HG02943 (cell line): ENCODE measurements at regions not wholly inside any gene's neighbourhood (a gene's known extent, or its start where the extent isn't known, plus 50 kb on each side); places are given as distances from the start of the nearest gene placed in this dataset.
"Not testable (repeated sequence)": the region's sequence is repeated elsewhere in the genome, so short reads cannot be mapped to it uniquely, and the experiment has no call there.

Experiments used
- ATAC-seq: cut with Tn5 transposase; IDR thresholded peaks from one replicate; pipeline ENCODE4 v1.9.1; 2021; ENCODE audit warnings: mild to moderate bottlenecking, low read depth, moderate library complexity; ENCODE audit not compliant: unreplicated experiment

DNA sequence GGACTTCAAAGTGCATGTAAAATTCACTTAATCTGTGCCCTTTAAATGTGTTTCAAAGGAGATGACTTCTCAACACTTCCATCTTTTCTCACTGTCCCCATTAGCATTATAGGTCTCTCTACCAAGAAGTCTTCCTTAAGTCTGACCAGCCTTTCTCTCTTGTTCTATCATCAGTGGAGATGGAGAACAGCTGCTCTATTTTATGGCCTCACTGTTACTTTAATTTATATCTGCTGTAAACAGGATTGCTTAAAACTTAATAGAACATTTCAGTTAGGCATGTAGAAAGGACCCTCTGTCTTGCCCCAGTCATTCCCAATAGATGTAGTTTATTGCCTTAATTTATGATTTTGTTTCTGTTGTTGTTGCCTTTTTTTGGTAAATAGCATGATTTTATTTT, 86.0 kb upstream of the CDC42EP3 start:
- ATAC-seq: not testable (repeated sequence)

DNA sequence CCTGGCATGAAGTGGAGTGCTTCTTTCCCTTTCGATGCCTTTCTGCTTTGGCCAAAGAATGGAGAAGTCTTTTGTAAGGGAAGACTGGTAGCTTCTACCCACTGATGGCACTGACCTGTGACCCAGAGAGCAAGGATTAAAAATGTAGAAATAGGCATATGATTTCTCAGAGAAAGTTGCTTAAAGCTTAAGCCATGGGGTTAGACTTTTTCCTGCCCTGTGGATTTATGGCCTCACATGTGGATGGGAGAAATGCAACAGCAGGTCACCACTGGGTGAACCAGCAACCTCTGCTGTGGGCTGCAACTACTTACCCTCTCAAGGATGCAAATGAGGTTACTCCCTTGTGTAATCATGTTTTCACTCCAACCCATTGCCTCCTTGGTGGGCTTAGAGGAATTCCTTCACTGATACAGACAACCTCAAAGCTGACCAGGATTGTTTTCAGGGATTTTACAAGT, 86.7 kb upstream of the CDC42EP3 start:
- ATAC-seq: not testable (repeated sequence)

DNA sequence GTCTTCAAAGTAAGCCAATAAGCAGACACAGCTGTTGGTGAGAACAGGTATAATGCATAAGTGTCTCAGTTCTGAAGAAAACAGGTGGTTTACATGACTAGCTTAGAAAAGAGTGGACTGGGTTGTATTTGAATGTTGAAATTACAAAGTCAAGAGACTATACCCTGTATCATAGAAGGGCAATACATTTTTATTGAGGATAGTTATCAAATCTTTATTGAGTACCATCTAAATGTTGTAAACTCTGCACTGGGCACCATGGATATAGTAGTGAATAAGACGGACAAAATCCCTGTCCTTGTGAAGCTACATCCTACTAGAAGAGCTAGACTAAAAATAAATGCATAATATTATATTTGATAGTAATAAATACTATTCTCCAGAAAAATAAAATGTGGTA, 88.5 kb upstream of the CDC42EP3 start:
- ATAC-seq: not testable (repeated sequence)

DNA sequence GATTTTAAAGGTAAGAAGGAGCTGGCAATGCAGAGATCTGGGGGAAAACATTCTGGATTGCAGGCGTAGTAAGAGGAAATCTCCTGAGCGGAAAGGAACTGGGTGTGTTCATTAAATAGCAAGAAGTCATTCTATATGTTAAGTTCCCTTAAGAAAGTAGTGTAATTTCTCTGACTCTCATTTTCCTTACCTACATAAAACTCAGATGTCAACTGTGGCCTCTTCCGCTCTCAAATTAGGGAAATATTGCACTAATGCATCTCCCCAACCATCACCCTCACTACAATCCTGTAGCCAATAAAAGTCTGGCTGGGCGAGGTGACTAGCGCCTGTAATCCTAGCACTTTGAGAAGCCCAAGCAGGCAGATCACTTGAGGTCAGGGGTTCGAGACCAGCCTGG, 89.0 kb upstream of the CDC42EP3 start:
- no peak for ATAC-seq

DNA sequence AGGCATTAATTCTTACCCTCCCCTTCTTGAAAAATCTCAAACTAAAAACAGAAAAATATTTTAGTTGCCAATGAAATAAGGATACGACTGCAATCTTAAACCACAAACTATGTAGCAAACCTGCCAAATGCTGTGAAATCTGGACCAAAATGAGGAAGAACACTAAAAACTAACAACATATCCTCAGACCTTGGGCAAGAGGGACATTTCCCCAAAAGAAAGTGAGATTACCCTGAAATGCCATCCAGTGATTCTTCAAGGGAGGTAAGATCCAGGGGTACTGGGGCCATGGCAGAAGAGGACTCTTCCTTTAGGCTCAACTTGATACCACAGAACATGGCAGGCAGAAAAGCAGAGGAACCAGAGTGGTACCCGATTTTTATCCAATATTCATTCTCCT, 90.8 kb upstream of the CDC42EP3 start:
- ATAC-seq: not testable (repeated sequence)

DNA sequence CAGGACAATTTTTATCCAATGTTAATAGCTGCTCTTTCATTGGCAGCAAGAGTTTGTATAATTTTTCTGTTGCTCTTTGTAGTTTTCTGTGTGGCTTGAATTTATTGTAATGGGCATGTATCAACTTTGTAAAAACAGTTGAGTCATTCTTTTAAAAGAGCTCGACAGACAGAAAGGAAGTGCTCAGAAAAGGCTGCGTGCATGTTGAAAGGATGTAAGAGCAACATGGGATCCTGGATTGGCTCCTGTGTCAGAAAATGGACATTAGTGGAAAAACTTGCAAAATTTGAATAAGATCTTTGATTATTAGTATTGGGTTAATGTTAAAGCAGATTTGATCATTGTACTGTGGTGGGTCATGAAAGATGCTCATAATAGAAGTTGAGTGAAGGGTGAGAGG, 93.3 kb upstream of the CDC42EP3 start:
- ATAC-seq: no peak

DNA sequence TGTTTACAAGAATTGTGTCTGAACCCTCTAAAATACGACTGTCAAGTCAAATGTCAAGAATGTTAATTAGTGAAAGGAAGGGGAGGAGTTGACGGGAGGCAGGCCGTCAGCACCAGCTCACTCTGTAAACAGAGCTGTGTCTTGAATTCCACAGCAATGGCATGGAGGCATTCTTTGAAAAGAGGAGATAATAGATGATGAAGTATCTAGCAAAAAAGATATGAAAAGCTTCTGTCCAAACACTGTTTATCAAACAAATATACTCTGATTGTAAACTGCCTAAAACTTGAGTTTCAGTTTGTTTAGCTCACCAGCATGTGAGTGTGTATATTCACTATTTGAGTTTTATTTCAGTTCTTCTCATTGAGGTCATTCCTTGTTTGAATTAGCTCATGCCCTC, 94.7 kb upstream of the CDC42EP3 start:
- ATAC-seq: no peak

DNA sequence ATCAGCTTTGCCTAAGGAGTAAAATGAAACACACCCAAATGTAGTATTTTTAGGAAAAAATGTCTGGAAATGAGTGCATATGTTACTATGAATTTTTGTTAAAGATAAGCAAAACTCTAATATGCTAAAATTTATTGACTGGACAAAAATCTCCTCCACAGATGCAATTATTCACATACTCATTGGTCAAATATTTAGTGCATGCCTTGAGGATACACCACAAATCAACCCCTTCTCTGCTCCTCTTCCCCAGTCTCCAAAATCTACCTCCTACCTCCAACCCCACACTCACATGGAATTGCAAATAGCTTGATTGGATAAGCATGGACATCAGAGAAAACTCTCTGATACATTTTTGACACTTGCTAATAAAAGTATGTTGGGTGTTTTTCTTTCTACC, 95.6 kb upstream of the CDC42EP3 start:
- no peak for ATAC-seq

DNA sequence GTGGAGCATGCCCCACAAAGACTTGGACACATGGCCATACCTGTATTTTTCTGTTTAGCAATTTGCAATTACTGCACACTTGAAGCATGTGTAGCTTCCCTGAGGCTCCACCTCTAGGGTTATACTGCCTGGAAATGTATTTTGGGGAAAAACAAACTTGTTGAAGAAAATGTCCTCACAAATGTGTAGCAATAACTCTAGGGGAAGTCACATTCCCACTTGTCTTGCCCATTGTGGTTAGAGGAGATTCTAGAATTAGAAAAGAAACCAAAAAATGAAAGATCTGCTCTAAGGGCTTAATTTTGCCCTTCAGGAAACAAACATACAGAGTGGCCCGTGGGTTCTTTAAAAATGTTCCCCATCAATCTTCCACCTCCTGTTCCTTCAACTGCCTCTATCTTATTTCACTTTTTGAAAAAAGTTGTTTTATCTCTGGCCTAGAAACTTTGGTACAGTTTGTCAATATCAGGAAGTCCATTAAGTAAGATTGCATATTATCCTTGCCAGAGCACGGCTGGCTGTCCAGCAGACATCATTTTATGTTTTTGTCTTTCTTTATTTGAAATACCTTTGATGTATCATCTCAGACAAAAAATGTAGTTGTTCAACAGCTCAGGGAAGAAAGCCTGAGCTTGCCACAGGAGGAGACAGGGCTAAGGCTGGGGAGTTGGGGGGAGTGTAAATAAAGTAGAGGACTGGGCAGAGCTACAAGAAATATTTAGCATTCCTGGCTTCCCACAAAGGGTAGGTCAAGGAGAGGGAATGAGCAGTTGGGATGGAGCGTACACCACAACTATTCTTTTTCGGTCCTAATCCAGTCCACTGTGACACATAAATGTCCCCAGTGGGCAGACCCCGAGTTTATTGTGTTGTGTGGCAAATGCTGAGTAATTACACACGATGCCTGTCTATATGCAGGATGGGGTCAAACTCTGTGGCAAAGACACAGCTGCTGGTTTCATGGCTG, 96.8 kb upstream of the CDC42EP3 start:
- ATAC-seq: no peak

DNA sequence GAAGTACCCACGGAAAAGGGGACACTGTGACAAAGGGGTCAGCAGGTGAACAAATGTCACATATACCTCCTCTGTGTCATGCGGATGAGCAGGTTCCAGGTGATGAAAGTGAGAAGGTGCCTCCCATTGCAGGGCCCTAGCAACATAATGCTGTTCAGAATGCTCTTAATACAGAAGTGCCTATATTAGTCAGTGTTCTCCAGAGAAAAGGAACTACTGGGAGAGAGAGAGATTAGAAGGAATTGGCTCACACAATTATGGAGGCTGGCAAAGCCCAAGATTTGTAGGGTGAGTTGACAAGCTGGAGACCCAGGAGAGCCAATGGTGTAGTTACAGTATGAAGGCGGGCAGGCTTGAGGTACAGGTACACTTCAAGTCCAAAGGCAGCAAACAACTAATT, 98.1 kb upstream of the CDC42EP3 start:
- ATAC-seq: no peak

DNA sequence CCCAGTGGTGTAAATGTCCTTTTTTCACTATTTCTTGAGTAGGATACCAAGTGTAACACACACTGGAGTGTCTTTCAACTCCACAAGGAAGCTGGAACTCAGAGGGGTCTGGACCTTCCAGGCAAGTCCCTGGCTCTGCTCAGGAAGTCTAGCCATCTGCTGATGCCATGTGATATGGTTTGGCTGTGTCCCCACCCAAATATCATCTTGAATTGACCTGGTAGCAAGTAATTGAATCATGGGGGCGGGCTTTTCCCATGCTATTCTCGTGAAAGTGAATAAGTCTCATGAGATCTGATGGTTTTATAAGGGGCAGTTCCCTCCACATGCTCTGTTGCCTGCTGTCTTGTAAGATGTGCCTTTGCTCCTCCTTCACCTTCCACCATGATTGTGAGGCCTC, 99.4 kb upstream of the CDC42EP3 start:
- no peak for ATAC-seq

DNA sequence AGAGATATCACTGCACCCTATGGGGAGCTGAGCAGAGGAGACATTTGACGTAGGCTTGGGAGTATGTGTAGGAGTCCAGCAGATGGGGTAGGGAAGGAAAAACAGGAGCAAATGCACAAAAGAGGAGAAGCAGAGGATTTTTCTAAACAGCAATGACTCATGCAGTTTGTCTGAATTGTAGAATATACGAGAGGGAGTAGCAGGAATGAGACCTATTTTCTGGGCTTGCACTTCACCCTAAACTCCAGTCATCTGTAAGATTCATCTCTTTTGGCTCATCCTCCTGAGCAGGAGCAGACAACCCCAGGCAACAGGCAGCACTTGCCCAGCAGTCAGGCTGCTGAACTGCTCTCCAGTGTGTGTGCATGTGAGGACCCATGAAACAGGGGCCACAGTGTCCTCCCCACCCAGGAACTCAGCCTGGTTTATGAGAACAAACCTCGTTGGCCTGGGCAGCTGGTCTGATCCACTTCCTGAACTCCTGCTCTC, 100.2 kb upstream of the CDC42EP3 start:
- ATAC-seq: no peak

DNA sequence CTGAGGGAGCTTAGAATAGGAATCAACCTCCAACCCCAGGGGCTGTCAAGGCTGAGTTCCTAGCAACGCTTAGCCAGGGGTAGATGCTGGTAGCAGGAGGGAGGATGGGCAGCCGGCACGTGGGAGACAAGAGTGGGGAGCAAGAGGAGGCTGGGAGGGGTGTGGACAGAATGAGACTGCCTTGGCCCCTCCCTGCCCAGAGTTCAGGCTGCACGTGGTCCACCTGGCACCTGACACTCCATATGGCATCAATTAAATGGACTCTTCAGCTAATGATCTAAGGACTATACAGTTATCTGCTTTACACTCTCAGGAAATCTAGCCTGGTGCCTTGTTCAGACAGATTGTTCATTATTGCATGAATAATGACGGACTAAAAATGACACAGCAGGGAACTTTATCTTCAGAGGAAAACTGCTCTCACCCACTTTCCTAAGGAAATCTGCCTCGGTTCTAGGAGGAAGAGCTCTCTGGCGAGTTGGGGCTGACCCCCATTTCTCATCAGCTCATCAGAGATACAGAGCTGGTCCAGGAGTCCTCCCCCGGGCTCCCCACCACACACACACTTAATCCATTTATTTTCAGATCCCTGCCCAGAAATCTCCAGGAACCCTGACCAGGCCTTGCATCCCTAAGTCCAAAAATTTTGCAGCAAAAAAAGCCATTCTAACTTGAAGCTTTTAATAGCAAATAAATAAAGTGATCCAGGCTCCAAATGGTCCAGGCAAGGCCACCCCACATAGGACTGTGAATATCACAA, 102.1 kb upstream of the CDC42EP3 start:
- ATAC-seq: no peak

DNA sequence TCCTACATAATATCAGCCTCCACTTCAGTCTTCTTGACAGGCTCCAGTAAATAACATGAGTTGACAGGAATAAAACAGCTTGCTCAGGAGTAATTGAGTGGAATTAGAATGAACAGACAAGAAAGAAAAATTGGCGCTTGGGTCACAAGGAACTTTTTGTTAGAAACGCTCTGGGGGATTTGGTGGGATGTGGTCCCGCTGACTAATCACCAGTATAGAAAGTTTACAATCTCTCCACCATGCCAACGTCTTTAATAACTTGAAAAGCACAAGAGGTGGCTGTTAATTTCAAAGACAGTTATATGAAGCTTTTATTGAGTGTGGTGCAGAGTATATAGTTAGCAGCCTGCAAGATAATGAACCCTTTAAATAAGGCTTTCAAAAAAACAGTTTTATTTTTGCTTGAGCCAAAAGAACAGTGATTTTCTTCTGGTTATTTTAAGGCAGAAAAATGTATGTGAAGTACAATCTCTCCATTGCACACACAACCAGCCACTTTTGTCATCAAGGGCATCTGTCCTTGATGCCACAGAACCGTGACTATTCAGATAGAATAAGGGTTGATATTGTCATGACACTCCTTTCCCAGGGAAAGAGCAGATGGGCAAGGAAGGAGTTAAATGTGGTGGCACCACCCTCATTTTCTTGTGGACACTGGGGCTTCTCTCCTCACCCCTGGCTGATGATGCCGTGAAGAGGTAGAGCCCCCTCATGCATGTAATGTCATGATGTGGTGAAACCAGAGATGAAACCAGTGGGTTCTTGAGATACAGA, 102.9 kb upstream of the CDC42EP3 start:
- ATAC-seq: not testable (repeated sequence)

DNA sequence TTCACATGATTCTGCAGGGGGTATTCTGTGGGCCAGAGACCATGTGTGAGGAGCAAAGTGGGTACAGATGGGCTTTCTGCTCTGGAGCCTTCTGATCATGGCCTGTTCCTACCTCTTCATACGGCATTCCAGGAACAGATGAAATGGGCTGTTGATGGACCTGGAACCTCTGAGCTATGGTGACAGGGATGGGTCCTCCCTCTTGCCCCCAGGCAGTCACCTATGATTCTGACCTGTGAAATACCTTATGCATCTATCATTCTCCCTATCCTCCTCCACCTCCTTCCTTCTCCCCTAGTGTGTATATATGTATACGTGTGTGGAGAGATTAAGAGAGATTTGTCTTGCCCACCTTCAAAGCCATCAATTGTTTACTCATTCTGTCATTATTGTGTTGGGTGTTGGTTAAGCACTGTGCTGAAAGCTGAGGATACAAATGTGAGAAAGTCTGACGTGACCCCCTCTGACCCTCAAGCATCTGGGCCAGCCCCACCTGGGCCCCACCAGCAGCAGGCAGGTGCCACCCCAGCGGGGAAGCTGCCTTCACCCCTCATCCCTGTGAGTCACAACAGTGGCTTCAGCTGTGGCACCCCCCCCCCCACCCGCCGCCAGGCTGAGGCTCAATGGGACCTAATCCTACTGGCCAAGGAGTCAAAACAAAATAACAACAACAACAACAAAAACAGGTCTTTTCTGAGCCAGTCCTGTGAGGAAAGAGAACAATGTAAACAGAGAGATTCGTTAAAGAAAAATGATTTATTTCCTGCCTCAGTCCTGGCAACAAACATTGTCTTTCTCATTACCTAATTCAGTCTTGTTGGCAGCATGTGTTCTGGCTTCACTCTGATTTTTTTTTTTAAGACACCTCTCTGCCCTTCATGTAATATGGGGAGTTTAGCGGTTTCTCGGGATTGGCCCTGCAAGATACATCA, 103.8 kb upstream of the CDC42EP3 start:
- ATAC-seq: no peak

DNA sequence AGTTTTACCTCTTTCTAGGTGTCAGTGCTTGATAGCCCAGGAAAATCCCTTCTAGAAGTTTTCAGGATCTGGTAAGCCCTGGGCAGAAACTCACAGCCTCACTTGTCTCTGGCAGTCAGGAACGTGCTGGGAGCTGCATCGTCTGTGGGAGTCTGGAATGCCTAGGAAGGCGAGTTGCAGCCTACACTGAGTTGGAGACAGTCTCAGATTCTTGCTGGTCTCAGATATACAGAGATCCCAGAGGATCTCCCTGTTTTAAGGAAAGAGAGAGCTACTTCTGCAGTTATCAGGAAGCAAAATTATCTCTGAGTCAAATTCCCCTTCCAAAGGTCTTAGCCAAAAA, 104.4 kb upstream of the CDC42EP3 start:
- no peak for ATAC-seq

DNA sequence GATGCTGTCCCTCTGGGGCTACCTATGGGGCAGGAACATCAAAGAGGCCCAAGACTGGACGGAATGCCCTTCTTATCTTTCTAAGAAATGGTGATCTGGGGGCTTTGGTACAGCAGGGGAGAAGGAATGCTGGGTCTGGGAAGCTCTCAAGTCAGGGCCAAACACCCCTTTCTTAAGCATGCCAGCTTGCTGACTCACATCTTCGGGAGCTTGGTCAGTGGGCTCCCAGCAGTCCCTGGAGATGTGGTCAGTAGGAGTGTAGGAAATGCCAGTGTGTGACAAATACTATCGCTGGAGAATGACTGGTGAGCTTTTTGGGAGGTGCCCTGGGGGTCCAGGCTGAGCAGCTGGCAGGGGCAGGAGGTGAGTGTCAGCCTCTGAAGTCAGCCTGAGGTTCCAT, 105.0 kb upstream of the CDC42EP3 start:
- no peak for ATAC-seq

DNA sequence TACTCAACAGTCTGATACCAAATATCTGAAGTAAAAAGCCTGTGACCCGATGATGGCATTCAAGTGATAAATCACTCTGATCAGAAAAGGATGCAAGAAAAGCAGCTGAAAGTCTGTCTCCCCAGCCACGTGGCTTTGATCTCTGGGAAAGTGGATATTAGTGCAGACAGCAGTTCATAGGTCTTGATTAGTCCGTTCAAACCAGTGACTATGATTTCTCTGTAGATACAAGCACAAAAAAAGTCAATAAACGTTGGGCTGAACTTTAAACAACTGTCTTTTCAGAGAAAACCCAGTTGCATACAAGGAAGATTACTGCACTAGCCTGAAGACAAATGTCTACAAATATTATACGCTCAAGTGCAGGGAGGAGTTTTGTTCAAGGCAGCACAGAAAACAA, 107.7 kb upstream of the CDC42EP3 start:
- ATAC-seq: no peak

DNA sequence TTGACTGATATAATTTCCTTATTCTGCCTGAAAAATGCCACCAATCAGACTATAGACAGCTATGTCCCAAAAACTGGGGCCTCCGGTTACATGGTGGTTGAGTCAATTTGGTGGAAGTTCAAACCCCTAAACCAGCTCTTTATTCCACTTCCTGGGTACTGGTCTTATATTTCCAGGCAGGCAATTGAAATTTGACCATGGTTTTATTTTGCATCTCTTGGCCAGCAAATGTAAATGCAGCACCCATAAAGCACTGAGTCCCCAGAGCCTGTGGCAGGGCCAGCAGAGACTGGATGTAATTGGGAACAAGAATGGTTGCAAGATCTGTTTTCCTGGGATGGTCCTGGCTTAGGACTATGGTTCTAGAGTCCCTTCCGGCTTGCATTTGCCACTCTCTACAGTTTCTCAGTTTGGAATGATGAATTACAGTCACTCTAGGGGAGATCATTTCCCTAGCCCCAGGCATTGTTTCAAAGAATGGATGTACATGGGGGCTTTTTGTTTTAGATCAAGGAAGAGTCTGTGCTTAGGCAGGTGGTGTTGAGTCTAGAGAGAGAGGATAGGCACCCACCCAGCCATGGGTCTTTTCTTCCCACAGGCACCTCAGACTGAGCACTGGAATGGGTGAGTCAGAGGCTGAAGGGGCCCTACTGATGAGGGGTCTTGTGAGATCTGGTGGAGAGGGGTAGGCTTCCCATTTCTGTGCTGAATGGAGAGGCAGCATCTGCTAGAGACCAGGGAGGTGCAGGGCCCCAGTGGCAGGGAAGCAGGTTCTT, 108.4 kb upstream of the CDC42EP3 start:
- ATAC-seq: no peak
